PC-9 (cell line): ENCODE measurements at regions not wholly inside any gene's neighbourhood (a gene's known extent, or its start where the extent isn't known, plus 50 kb on each side); places are given as distances from the start of the nearest gene placed in this dataset.

Experiments used
- EZH2 ChIP-seq: fragments of 200-600 bp; sonication (generic); IDR thresholded peaks from 2 replicates; pipeline ENCODE4 v1.8.0; 2017; ENCODE audit warnings: antibody characterized with exemption, low read depth
- TF ChIP-seq, protein P1 (sequence below): fragments of 200-600 bp; sonication (generic); conservative IDR thresholded peaks from 2 replicates; pipeline ENCODE4 v1.6.1; 2017; ENCODE audit warnings: mixed run types, antibody characterized with exemption, mild to moderate bottlenecking, moderate library complexity

DNA sequence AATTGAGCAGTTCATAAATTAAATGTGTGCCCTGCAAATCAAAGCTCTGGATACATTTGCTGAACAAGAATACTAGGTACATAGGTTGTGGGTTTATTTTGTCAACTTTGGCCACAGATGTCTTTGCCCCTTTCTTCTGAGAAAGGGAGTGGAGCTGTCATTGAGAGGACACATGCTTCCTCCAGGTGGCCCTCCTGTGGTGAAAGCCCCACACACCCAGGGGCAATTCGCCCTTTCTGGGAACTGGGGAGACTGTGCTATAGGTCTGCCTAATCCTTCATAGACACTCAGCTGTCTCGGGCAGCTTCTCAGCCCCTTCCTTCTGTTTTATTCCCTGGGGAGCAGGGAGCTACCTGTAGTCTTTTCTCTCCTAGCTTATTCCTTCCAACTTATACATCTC, 605.7 kb upstream of the DPP6 start:
- no peak for TF ChIP-seq EZH2
- TF ChIP-seq, protein P1, sequence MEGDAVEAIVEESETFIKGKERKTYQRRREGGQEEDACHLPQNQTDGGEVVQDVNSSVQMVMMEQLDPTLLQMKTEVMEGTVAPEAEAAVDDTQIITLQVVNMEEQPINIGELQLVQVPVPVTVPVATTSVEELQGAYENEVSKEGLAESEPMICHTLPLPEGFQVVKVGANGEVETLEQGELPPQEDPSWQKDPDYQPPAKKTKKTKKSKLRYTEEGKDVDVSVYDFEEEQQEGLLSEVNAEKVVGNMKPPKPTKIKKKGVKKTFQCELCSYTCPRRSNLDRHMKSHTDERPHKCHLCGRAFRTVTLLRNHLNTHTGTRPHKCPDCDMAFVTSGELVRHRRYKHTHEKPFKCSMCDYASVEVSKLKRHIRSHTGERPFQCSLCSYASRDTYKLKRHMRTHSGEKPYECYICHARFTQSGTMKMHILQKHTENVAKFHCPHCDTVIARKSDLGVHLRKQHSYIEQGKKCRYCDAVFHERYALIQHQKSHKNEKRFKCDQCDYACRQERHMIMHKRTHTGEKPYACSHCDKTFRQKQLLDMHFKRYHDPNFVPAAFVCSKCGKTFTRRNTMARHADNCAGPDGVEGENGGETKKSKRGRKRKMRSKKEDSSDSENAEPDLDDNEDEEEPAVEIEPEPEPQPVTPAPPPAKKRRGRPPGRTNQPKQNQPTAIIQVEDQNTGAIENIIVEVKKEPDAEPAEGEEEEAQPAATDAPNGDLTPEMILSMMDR, result no peak
